Cardiac muscle cell (in vitro differentiated cells and primary cell): ENCODE measurements at regions not wholly inside any gene's neighbourhood (a gene's known extent, or its start where the extent isn't known, plus 50 kb on each side); places are given as distances from the start of the nearest gene placed in this dataset.

Experiments
- DNase-seq, 2 donors: peaks; one replicate each; pipeline versions ENCODE4 v3.0.0 to v3.0.0-alpha.2; 2010 to 2017; ENCODE audit warnings: low read depth in 1 of 2, low spot score in 1 of 2
- H3K27ac ChIP-seq: fragments of 200-600 bp; sonication (generic); 2 replicates; pipeline ENCODE4 v1.5.1; 2016
- H3K27me3 ChIP-seq: fragments of 200-600 bp; sonication (generic); 2 replicates; pipeline ENCODE4 v1.6.0; 2016; ENCODE audit warnings: control low read depth
- H3K36me3 ChIP-seq: fragments of 200-600 bp; sonication (generic); 2 replicates; pipeline ENCODE4 v1.5.1; 2016; ENCODE audit warnings: control low read depth
- H3K4me1 ChIP-seq: fragments of 200-600 bp; sonication (generic); 2 replicates; pipeline ENCODE4 v1.8.1; 2017; ENCODE audit warnings: low read depth, mild to moderate bottlenecking, mixed run types
- H3K4me3 ChIP-seq: fragments of 200-600 bp; sonication (generic); 2 replicates; pipeline ENCODE4 v1.5.1; 2016; ENCODE audit warnings: mild to moderate bottlenecking
- H3K9me3 ChIP-seq: fragments of 200-600 bp; sonication (generic); 2 replicates; pipeline ENCODE4 v1.5.1; 2017; ENCODE audit warnings: low read depth, mild to moderate bottlenecking, control low read depth
- TF ChIP-seq, protein P1 (sequence below): IDR thresholded peaks from 2 replicates; pipeline ENCODE4 v1.5.1; 2012; ENCODE audit warnings: low read depth, mild to moderate bottlenecking, low read length

DNA sequence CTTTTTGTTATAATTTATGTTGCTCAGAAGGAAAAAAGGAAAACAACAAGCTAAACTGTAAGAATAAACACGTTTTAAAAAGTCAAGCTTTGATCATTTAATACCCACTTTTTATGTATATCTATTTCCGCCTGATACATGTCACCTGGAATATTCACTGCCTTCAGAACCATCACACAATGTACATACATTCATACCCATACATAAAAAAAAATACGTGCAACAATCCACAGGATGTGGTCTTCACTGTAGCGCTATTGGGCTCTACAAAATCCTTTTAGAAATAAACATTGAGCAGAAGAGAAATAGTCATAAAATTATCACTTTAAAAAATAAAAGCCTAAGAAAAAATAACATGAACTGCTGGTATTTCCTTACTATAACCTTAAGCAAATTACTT is 1078.9 kb upstream of the LRRTM3 start:
- Histone ChIP-seq H3K9me3 (no peaks in the 10 kb centered on the region), H3K36me3 (no peaks in the 10 kb centered on the region), H3K4me3 (no peak overlapping the region), H3K27me3 (no peaks in the 10 kb centered on the region), H3K4me1 (no peaks in the 10 kb centered on the region), H3K27ac (no peak overlapping the region)
- no peak for DNase-seq
- TF ChIP-seq, protein P1, sequence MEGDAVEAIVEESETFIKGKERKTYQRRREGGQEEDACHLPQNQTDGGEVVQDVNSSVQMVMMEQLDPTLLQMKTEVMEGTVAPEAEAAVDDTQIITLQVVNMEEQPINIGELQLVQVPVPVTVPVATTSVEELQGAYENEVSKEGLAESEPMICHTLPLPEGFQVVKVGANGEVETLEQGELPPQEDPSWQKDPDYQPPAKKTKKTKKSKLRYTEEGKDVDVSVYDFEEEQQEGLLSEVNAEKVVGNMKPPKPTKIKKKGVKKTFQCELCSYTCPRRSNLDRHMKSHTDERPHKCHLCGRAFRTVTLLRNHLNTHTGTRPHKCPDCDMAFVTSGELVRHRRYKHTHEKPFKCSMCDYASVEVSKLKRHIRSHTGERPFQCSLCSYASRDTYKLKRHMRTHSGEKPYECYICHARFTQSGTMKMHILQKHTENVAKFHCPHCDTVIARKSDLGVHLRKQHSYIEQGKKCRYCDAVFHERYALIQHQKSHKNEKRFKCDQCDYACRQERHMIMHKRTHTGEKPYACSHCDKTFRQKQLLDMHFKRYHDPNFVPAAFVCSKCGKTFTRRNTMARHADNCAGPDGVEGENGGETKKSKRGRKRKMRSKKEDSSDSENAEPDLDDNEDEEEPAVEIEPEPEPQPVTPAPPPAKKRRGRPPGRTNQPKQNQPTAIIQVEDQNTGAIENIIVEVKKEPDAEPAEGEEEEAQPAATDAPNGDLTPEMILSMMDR = no peak

DNA sequence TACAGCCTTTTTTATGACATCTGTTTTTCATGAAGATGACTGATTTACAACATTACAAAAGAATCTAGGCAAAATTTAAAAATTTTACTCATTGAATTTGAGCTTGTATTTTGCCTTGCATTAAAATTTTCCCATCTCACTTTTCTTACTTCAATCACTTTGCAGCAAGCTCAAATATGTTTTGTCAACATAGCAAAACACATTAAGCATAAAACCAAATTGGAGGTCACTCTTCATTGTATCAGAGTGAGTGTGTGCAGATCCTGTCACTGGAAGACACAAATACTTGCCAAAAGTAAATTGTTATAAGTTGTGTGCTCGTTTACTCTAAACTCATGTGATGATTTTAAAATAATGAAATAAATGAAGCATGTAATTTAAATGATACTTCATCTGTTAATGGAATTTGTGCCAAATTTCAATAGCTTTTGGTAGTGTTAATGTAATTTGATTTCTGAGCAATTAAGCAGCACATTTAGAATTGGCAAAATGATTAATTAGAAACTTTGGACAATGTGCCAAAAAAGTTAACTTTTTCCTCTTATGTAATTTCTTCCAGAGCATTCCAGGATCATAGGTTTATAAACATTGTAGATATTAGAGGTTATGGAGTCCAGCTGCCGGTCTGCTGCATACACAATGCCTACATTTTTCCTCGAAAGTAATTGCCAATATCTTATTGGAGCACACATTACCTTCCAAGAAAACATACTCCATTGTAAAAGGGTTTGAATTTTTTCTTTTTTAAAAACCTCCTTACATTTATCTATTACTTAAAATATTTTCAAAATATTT is 1078.2 kb upstream of the LRRTM3 start:
- TF ChIP-seq, protein P1 = no peak
- no peaks in the 10 kb centered on the region for H3K4me1 ChIP-seq
- no peak for DNase-seq
- no peaks in the 10 kb centered on the region for H3K27me3 ChIP-seq
- no peak overlapping the region for H3K27ac ChIP-seq
- H3K9me3 ChIP-seq = no peaks in the 10 kb centered on the region
- H3K4me3 ChIP-seq = no peak overlapping the region
- no peaks in the 10 kb centered on the region for H3K36me3 ChIP-seq

DNA sequence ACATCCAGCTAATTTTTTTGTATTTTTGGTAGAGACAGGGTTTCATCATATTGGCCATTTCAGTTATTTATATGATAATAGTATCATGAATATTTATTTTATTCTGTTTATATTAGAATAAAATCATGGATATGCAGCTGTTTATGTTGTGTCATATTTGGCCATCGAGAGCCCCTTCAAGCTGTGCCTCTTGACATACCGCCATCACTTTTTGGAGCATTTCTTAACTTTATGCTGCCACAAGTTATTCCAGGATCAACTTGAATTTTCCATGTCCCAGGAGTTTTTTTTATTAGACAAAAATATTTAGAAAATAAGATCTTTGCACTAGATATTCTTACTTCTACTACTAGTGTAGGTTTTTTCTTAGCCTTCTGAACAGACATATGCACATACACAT is 1067.0 kb upstream of the LRRTM3 start:
- Histone ChIP-seq H3K4me3 (no peak overlapping the region), H3K27me3 (no peaks in the 10 kb centered on the region), H3K4me1 (no peaks in the 10 kb centered on the region), H3K36me3 (no peaks in the 10 kb centered on the region), H3K27ac (no peak overlapping the region), H3K9me3 (no peaks in the 10 kb centered on the region)
- TF ChIP-seq, protein P1 = no peak
- DNase-seq = no peak

DNA sequence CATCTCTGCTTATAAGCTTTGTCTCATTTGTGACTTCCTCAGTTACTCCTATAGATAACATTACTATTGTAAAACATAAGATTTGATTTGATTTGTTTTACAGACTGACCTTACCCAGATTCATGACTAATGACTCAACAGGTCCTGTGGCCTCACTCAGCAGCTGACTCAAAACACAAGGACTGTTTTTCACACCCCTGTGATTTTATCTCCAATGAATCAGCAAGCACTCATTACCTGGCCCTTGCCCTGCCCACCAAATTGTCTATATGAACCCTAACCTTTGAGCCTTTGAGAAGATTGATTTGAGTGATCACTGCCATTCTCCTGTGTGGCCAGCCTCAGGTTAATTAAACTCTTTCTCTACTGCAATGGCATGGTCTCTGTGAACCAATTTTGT is 1064.6 kb upstream of the LRRTM3 start:
- H3K27ac ChIP-seq = no peak overlapping the region
- DNase-seq = no peak
- no peaks in the 10 kb centered on the region for H3K9me3 ChIP-seq
- TF ChIP-seq, protein P1 = no peak
- H3K4me1 ChIP-seq = no peaks in the 10 kb centered on the region
- H3K4me3 ChIP-seq = no peak overlapping the region
- no peaks in the 10 kb centered on the region for H3K27me3 ChIP-seq
- no peaks in the 10 kb centered on the region for H3K36me3 ChIP-seq
